PFSK-1 (cell line): ENCODE measurements at regions not wholly inside any gene's neighbourhood (a gene's known extent, or its start where the extent isn't known, plus 50 kb on each side); places are given as distances from the start of the nearest gene placed in this dataset.

ENCODE experiments used
- FOXP2 ChIP-seq: optimal IDR thresholded peaks from 2 replicates; pipeline ENCODE3; 2011; ENCODE audit warnings: borderline replicate concordance, control low read depth, inconsistent platforms; ENCODE audit not compliant: insufficient read depth; ENCODE audit errors: extremely low read length, extremely low read depth
- POLR2AphosphoS5 ChIP-seq: IDR thresholded peaks from 2 replicates; pipeline ENCODE4 v1.6.1; 2012; ENCODE audit warnings: low read depth, mild to moderate bottlenecking, control low read depth, low read length, moderate library complexity
- SIN3A ChIP-seq: IDR thresholded peaks from 2 replicates; pipeline ENCODE4 v1.6.1; 2012; ENCODE audit warnings: mild to moderate bottlenecking, low read length, moderate library complexity, borderline replicate concordance; ENCODE audit not compliant: insufficient read depth
- TAF1 ChIP-seq: IDR thresholded peaks from 2 replicates; pipeline ENCODE4 v1.6.1; 2012; ENCODE audit warnings: low read length, control low read depth, borderline replicate concordance; ENCODE audit not compliant: insufficient read depth

GRCh38 chr16:65956100-65956499 is 410.4 kb upstream of the CDH5 start:
- TF ChIP-seq FOXP2 (no peak), TAF1 (no peak), POLR2AphosphoS5 (no peak), SIN3A (no peak)
